HG03039 (cell line): ENCODE measurements at regions not wholly inside any gene's neighbourhood (a gene's known extent, or its start where the extent isn't known, plus 50 kb on each side); places are given as distances from the start of the nearest gene placed in this dataset.
"Not testable (repeated sequence)": the region's sequence is repeated elsewhere in the genome, so short reads cannot be mapped to it uniquely, and the experiment has no call there.

Experiments used
- ATAC-seq: cut with Tn5 transposase; IDR thresholded peaks from one replicate; pipeline ENCODE4 v1.9.1; 2021; ENCODE audit warnings: mild to moderate bottlenecking, moderate library complexity; ENCODE audit not compliant: unreplicated experiment

GRCh38 chr5:92145852-92146251 lies 762.7 kb upstream of the ARRDC3 start:
- ATAC-seq = no peak

- no peak for ATAC-seq
Observed at GRCh38 chr5:92144824-92145223, 761.7 kb upstream of the ARRDC3 start.

GRCh38 chr5:92132294-92132908 lies 749.3 kb upstream of the ARRDC3 start:
- ATAC-seq = not testable (repeated sequence)

- no peak for ATAC-seq
Observed at GRCh38 chr5:92126182-92126581, 743.1 kb upstream of the ARRDC3 start.

- no peak for ATAC-seq
Observed at GRCh38 chr5:92119110-92119509, 736.0 kb upstream of the ARRDC3 start.

- no peak for ATAC-seq
Observed at GRCh38 chr5:92106808-92107207, 723.7 kb upstream of the ARRDC3 start.

- ATAC-seq = no peak
Observed at GRCh38 chr5:92104126-92104525, 721.0 kb upstream of the ARRDC3 start.

GRCh38 chr5:92102313-92102712 lies 719.2 kb upstream of the ARRDC3 start:
- no peak for ATAC-seq

GRCh38 chr5:92092239-92092638 lies 709.1 kb upstream of the ARRDC3 start:
- no peak for ATAC-seq

- no peak for ATAC-seq
Observed at GRCh38 chr5:92086059-92086811, 703.1 kb upstream of the ARRDC3 start.

GRCh38 chr5:92081958-92082712 lies 699.0 kb upstream of the ARRDC3 start:
- ATAC-seq = no peak

GRCh38 chr5:92070786-92071185 lies 687.7 kb upstream of the ARRDC3 start:
- no peak for ATAC-seq

- no peak for ATAC-seq
Observed at GRCh38 chr5:92064993-92065392, 681.9 kb upstream of the ARRDC3 start.

- ATAC-seq = no peak
Observed at GRCh38 chr5:92051741-92052140, 668.6 kb upstream of the ARRDC3 start.

- no peak for ATAC-seq
Observed at GRCh38 chr5:92050970-92051369, 667.9 kb upstream of the ARRDC3 start.

- no peak for ATAC-seq
Observed at GRCh38 chr5:92041911-92042660, 659.0 kb upstream of the ARRDC3 start.

GRCh38 chr5:92041206-92041605 lies 658.1 kb upstream of the ARRDC3 start:
- no peak for ATAC-seq

- not testable (repeated sequence) for ATAC-seq
Observed at GRCh38 chr5:92029792-92030191, 646.7 kb upstream of the ARRDC3 start.

- ATAC-seq = no peak
Observed at GRCh38 chr5:92023555-92023954, 640.4 kb upstream of the ARRDC3 start.

GRCh38 chr5:92023141-92023471 lies 640.0 kb upstream of the ARRDC3 start:
- no peak for ATAC-seq

GRCh38 chr5:92022415-92023140 lies 639.5 kb upstream of the ARRDC3 start:
- ATAC-seq = no peak
